Esophagus squamous epithelium (tissue), 4 donors: ENCODE measurements at regions not wholly inside any gene's neighbourhood (a gene's known extent, or its start where the extent isn't known, plus 50 kb on each side); places are given as distances from the start of the nearest gene placed in this dataset.

Experiments used
- POLR2A ChIP-seq, 4 donors: fragments of 450-650 bp; IDR thresholded peaks; one replicate each; pipeline ENCODE4 v1.6.1; 2017; ENCODE audit warnings: antibody characterized with exemption in 4 of 4, mild to moderate bottlenecking in 4 of 4, moderate library complexity in 3 of 4
- TF ChIP-seq, protein P1 (sequence below), 6 experiments: fragments of 450-650 bp in 4 of 6; fragments of 200-600 bp in 2 of 6; sonication (generic) in 2 of 6; IDR thresholded peaks; one replicate each; pipeline ENCODE4 v1.5.1; 2016 to 2019; ENCODE audit warnings: antibody characterized with exemption in 6 of 6, mild to moderate bottlenecking in 4 of 6, moderate library complexity in 4 of 6

GRCh38 chr2:129499747-129500146 lies 479.7 kb upstream of the RAB6C start:
- TF ChIP-seq, protein P1, sequence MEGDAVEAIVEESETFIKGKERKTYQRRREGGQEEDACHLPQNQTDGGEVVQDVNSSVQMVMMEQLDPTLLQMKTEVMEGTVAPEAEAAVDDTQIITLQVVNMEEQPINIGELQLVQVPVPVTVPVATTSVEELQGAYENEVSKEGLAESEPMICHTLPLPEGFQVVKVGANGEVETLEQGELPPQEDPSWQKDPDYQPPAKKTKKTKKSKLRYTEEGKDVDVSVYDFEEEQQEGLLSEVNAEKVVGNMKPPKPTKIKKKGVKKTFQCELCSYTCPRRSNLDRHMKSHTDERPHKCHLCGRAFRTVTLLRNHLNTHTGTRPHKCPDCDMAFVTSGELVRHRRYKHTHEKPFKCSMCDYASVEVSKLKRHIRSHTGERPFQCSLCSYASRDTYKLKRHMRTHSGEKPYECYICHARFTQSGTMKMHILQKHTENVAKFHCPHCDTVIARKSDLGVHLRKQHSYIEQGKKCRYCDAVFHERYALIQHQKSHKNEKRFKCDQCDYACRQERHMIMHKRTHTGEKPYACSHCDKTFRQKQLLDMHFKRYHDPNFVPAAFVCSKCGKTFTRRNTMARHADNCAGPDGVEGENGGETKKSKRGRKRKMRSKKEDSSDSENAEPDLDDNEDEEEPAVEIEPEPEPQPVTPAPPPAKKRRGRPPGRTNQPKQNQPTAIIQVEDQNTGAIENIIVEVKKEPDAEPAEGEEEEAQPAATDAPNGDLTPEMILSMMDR (IDR thresholded peaks at IDR 0.05), result no peak
- no peak for TF ChIP-seq POLR2A (IDR thresholded peaks at IDR 0.05)
